ENCODE measurements at regions not wholly inside any gene's neighbourhood (a gene's known extent, or its start where the extent isn't known, plus 50 kb on each side); places are given as distances from the start of the nearest gene placed in this dataset.

- Histone ChIP-seq H3K4me3 (ENCODE audit: low read depth, low read length) (no peak overlapping the region), H3K9me3 (ENCODE audit: severe bottlenecking) (no peaks in the 10 kb centered on the region), H3K27me3 (ENCODE audit: insufficient read depth, low read depth, severe bottlenecking) (no peaks in the 10 kb centered on the region), H3K36me3 (no peaks in the 10 kb centered on the region), H3K27ac (no peak overlapping the region)
- no peak for DNase-seq
- no peak for TF ChIP-seq CTCF (IDR thresholded peaks at IDR 0.05; ENCODE audit: low read depth, low read length)
Measured at GRCh38 chr2:58769111-58769863, 528.2 kb upstream of the FANCL start.

GRCh38 chr2:58768715-58769080, 527.6 kb upstream of the FANCL start:
- no peak for DNase-seq
- no peaks in the 10 kb centered on the region for H3K27me3 ChIP-seq (ENCODE audit: insufficient read depth, low read depth, severe bottlenecking)
- no peaks in the 10 kb centered on the region for H3K36me3 ChIP-seq
- TF ChIP-seq CTCF (IDR thresholded peaks at IDR 0.05; ENCODE audit: low read depth, low read length), result no peak
- H3K9me3 ChIP-seq (ENCODE audit: severe bottlenecking), result no peaks in the 10 kb centered on the region
- no peak overlapping the region for H3K4me3 ChIP-seq (ENCODE audit: low read depth, low read length)
- H3K27ac ChIP-seq, result no peak overlapping the region

- Histone ChIP-seq H3K36me3 (no peaks in the 10 kb centered on the region), H3K27me3 (ENCODE audit: insufficient read depth, low read depth, severe bottlenecking) (no peaks in the 10 kb centered on the region), H3K9me3 (ENCODE audit: severe bottlenecking) (no peaks in the 10 kb centered on the region), H3K4me3 (ENCODE audit: low read depth, low read length) (no peak overlapping the region), H3K27ac (no peak overlapping the region)
- no peak for DNase-seq
- TF ChIP-seq CTCF (IDR thresholded peaks at IDR 0.05; ENCODE audit: low read depth, low read length), result no peak
Measured at GRCh38 chr2:58767828-58768714, 526.9 kb upstream of the FANCL start.

GRCh38 chr2:58764338-58765104, 523.4 kb upstream of the FANCL start:
- H3K9me3 ChIP-seq (ENCODE audit: severe bottlenecking), result no peaks in the 10 kb centered on the region
- H3K36me3 ChIP-seq, result no peaks in the 10 kb centered on the region
- no peak for DNase-seq
- H3K4me3 ChIP-seq (ENCODE audit: low read depth, low read length), result no peak overlapping the region
- no peaks in the 10 kb centered on the region for H3K27me3 ChIP-seq (ENCODE audit: insufficient read depth, low read depth, severe bottlenecking)
- TF ChIP-seq CTCF (IDR thresholded peaks at IDR 0.05; ENCODE audit: low read depth, low read length), result no peak
- H3K27ac ChIP-seq, result no peak overlapping the region

- Histone ChIP-seq H3K27me3 (ENCODE audit: insufficient read depth, low read depth, severe bottlenecking) (no peaks in the 10 kb centered on the region), H3K9me3 (ENCODE audit: severe bottlenecking) (no peaks in the 10 kb centered on the region), H3K27ac (no peak overlapping the region), H3K36me3 (no peaks in the 10 kb centered on the region), H3K4me3 (ENCODE audit: low read depth, low read length) (no peak overlapping the region)
- TF ChIP-seq CTCF (IDR thresholded peaks at IDR 0.05; ENCODE audit: low read depth, low read length), result peak; percentile 78
- peak; percentile 66 for DNase-seq
Measured at GRCh38 chr2:58762176-58762781, 521.2 kb upstream of the FANCL start.

Measured in WERI-Rb-1 (cell line).